Astrocyte of the spinal cord (primary cell): ENCODE measurements at regions not wholly inside any gene's neighbourhood (a gene's known extent, or its start where the extent isn't known, plus 50 kb on each side); places are given as distances from the start of the nearest gene placed in this dataset.

Experiments
- DNase-seq: peaks from one replicate; pipeline ENCODE4 v3.0.0; 2011; ENCODE audit warnings: low read depth, low spot score
- H3K4me3 ChIP-seq: 2 replicates; pipeline ENCODE4 v1.5.1; 2011; ENCODE audit warnings: low read depth, mild to moderate bottlenecking, low read length, moderate library complexity
- in situ Hi-C: cut with HindIII; loops from 2 replicates; pipeline ENCODE4 v1.10.0; 2017; ENCODE audit warnings: low sequenced_read_pairs
- TF ChIP-seq, protein P1 (sequence below): IDR thresholded peaks from 2 replicates; pipeline ENCODE4 v1.5.1; 2012; ENCODE audit warnings: low read depth, mild to moderate bottlenecking, low read length, inconsistent platforms

DNA sequence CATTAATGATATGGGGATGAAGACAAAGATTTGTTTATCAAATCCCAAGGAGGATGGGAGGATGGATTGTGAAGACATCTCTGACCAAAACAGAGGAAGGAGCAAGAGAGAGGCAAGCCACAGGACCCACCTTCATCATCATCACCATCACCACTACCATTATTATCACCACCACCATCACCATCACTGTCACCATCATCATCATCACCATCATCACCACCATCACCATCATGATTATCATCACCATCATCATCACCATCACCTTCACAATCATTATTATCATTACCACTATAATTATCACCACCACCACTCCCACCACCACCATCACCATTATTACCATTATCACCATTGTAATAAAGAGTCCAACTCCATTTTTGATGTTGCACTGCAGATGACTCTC, 482.5 kb downstream of the PTPRU start:
- H3K4me3 ChIP-seq = no peak overlapping the region
- TF ChIP-seq, protein P1, sequence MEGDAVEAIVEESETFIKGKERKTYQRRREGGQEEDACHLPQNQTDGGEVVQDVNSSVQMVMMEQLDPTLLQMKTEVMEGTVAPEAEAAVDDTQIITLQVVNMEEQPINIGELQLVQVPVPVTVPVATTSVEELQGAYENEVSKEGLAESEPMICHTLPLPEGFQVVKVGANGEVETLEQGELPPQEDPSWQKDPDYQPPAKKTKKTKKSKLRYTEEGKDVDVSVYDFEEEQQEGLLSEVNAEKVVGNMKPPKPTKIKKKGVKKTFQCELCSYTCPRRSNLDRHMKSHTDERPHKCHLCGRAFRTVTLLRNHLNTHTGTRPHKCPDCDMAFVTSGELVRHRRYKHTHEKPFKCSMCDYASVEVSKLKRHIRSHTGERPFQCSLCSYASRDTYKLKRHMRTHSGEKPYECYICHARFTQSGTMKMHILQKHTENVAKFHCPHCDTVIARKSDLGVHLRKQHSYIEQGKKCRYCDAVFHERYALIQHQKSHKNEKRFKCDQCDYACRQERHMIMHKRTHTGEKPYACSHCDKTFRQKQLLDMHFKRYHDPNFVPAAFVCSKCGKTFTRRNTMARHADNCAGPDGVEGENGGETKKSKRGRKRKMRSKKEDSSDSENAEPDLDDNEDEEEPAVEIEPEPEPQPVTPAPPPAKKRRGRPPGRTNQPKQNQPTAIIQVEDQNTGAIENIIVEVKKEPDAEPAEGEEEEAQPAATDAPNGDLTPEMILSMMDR = no peak
- DNase-seq = no peak
- in situ Hi-C loops = loop anchor here (25.0 kb wide), 1 partner anchor 481 kb away; the partner anchor contains the start of genes MECR and PTPRU

DNA sequence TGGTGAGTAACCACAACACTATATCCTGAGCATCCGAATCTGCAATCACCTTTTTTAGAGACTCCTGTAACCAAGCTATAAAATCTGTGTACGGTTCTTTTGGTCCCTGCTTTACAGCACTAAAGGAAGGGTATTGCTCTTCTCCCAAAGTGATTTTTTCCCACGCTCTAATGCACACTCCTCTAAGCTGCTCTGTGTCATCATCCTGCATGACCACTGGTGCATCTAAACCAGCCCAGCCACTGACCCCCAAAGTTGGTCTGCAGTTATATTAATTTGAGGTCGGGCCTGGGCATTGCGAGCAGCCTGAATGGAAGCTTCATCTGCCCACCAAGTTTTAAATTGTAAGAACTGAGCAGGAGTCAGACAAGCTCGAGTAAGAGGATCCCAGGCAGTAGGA, 480.0 kb downstream of the PTPRU start:
- in situ Hi-C loops = loop anchor here (25.0 kb wide), 1 partner anchor 479 kb away; the partner anchor contains the start of genes MECR and PTPRU
- no peak overlapping the region for H3K4me3 ChIP-seq
- TF ChIP-seq, protein P1 = no peak
- DNase-seq = no peak

DNA sequence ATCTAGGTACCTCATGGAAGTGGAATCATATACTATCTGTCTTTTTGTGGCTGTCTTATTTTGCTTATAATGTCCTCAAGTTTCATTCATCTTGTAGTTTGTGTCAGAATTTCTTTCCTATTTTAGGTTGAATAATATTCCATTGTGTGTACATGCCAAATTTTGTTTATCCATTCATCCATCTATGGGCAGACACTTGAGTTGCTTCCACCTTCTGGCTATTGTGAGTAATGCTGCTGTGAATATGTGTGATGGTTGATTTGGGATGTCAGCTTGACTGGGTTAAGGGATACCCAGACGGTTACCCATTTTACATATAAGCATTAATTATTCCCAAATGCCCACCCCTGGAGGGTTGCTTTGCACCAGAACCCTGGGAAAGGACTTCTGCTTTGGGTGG, 477.5 kb downstream of the PTPRU start:
- DNase-seq = peak; percentile 19
- no peak overlapping the region for H3K4me3 ChIP-seq
- TF ChIP-seq, protein P1 = peak; percentile 51
- in situ Hi-C loops = loop anchor here (25.0 kb wide), 1 partner anchor 477 kb away; the partner anchor contains the start of genes MECR and PTPRU

DNA sequence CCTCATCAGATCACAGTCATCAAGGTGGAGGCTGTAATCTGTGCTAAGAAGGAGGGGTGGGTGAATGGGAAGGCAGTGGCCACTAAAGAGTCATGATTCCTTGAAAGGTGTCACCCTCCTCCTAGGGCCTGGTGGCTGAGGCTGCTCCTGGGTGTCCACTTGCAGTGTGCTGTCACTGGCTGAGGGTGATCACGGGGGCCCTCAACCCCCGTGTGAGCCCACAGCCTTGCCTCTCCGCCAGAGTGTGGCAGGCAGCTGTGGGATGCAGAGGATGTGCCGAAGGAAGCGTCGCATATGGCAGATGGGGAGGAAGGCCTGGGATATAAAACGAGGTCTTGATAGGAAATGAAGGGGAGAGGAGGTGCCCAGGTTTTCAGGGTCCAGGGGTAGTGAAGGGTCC, 476.5 kb downstream of the PTPRU start:
- in situ Hi-C loops = loop anchor here (25.0 kb wide), 1 partner anchor 476 kb away; the partner anchor contains the start of genes MECR and PTPRU

DNA sequence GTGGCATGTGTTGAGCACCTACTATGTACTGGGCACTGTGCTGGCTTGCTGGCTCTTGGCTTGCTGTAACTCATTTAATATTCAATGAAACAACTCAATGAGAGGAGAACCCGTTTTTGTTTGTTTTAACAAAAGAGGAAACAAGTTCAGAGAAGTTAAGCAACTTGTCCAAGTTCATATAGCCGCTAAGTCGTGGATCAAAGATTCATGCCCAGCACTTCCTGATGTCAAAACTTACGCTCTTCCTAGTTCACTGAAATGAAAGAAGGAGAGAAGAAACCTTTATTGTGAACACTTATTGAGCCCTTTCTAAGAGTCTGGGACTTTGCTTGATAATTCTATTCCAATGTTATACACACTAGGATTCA, 475.9 kb downstream of the PTPRU start:
- DNase-seq = no peak
- TF ChIP-seq, protein P1 = no peak
- in situ Hi-C loops = loop anchor here (25.0 kb wide), 1 partner anchor 475 kb away; the partner anchor contains the start of genes MECR and PTPRU
- no peak overlapping the region for H3K4me3 ChIP-seq

More for the DNA sequence above, 476.5 kb downstream of the PTPRU start:
- H3K4me3 ChIP-seq = no peak overlapping the region
- TF ChIP-seq, protein P1 = no peak
- no peak for DNase-seq

DNA sequence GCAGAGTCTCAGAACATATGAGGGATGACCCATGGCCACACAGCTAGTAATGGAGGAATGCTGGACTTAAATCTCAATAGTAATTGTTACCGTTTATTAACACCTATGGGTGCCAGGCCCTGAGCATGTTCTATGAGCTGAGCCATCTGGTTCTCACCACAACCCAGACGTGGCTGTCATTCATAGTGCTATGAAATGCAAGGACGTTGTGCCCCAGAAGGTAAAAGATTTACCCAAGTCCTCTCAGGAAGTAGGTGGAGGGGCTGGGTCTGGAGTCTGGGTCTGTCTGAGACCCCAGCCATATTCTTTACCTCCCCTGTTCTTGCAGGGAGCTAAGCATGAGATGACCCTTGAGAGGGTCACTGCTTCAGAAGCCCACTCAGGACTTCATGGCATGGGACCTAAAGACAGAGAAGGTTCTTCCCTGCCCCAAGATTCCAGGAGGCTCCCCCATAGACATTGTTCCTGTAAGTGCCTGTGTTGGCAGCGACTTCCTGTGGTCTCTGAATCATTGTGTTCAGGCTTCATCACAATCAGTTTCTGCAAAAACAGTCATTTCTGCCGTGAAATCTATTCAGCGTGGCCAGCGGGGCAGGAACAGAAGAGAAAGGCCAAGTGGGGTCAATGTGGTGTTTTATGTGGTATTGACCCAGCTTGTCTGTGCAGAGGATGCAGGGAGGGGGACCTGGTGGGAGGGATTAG, 475.4 kb downstream of the PTPRU start:
- in situ Hi-C loops = loop anchor here (25.0 kb wide), 1 partner anchor 474 kb away; the partner anchor contains the start of genes MECR and PTPRU
- peak; percentile 95 for DNase-seq
- TF ChIP-seq, protein P1 = no peak
- H3K4me3 ChIP-seq = no peak overlapping the region
